ENCODE measurements at regions not wholly inside any gene's neighbourhood (a gene's known extent, or its start where the extent isn't known, plus 50 kb on each side); places are given as distances from the start of the nearest gene placed in this dataset.
A peak's percentile ranks its signal among the peaks of the same experiment; 100 is the strongest.

- no peak overlapping the region for H3K27ac ChIP-seq
- TF ChIP-seq CTCF (conservative IDR thresholded peaks at IDR 0.05; ENCODE audit: low read depth) = no peak
- ChIA-PET POLR2A (ENCODE audit: low non-redundant PET) (no interaction called here), CTCF (no interaction called here)
- DNase-seq (ENCODE audit: low spot score) = no peak
Observed at GRCh38 chrX:142149919-142150318, 55.2 kb downstream of the MAGEC2 start.

- ChIA-PET CTCF (interaction anchor here (0.7 kb wide), 1 partner anchor 202 kb away, joined by 3 read pairs; no protein-coding TSS in a partner anchor), POLR2A (ENCODE audit: low non-redundant PET) (no interaction called here)
- no peak for DNase-seq (ENCODE audit: low spot score)
- no peak for TF ChIP-seq CTCF (conservative IDR thresholded peaks at IDR 0.05; ENCODE audit: low read depth)
- no peak overlapping the region for H3K27ac ChIP-seq
Observed at GRCh38 chrX:142134533-142134932, 70.6 kb downstream of the MAGEC2 start.

- no peak overlapping the region for H3K27ac ChIP-seq
- ChIA-PET POLR2A (ENCODE audit: low non-redundant PET) (no interaction called here), CTCF (interaction anchor here (0.5 kb wide), 1 partner anchor 9 kb away, joined by 3 read pairs; no protein-coding TSS in a partner anchor)
- TF ChIP-seq CTCF (conservative IDR thresholded peaks at IDR 0.05; ENCODE audit: low read depth) = no peak
- no peak for DNase-seq (ENCODE audit: low spot score)
Observed at GRCh38 chrX:142096253-142096652, 108.8 kb downstream of the MAGEC2 start.

GRCh38 chrX:142095651-142096245 is 109.3 kb downstream of the MAGEC2 start:
- TF ChIP-seq CTCF (conservative IDR thresholded peaks at IDR 0.05; ENCODE audit: low read depth) = no peak

GRCh38 chrX:142089193-142089592 is 115.9 kb downstream of the MAGEC2 start:
- 0 out of 2 replicates have a peak, but pooled peaks have one; percentile 17 for TF ChIP-seq CTCF (conservative IDR thresholded peaks at IDR 0.05; ENCODE audit: low read depth)
- ChIA-PET CTCF (no interaction called here), POLR2A (ENCODE audit: low non-redundant PET) (no interaction called here)
- H3K27ac ChIP-seq = no peak overlapping the region
- peak; percentile 1 for DNase-seq (ENCODE audit: low spot score)

More at GRCh38 chrX:142095651-142096245, 109.3 kb downstream of the MAGEC2 start:
- no peak overlapping the region for H3K27ac ChIP-seq
- ChIA-PET CTCF (interaction anchor here (0.5 kb wide), 1 partner anchor 9 kb away, joined by 3 read pairs; no protein-coding TSS in a partner anchor), POLR2A (ENCODE audit: low non-redundant PET) (no interaction called here)
- no peak for DNase-seq (ENCODE audit: low spot score)

- DNase-seq (ENCODE audit: low spot score) = no peak
- CTCF ChIA-PET = no interaction called here
- no peak for TF ChIP-seq CTCF (conservative IDR thresholded peaks at IDR 0.05; ENCODE audit: low read depth)
- no peak overlapping the region for H3K27ac ChIP-seq
- POLR2A ChIA-PET (ENCODE audit: low non-redundant PET) = no interaction called here
Observed at GRCh38 chrX:142084611-142085010, 120.5 kb downstream of the MAGEC2 start.
